ENCODE measurements at regions not wholly inside any gene's neighbourhood (a gene's known extent, or its start where the extent isn't known, plus 50 kb on each side); places are given as distances from the start of the nearest gene placed in this dataset.

GRCh38 chr15:66851311-66852063 is 149.5 kb downstream of the SMAD6 start:
- ChIA-PET CTCF (ENCODE audit: partially characterized antibody) (interaction anchor here (0.5 to 12.5 kb wide), 64 partner anchors 7 to 1375 kb away, joined by 3 to 202 read pairs (median 6); partner anchors contain the start of genes LCTL and SMAD6), POLR2A (ENCODE audit: partially characterized antibody) (interaction anchor here (1.3 to 1.8 kb wide), 3 partner anchors 8 to 346 kb away, joined by 3 to 5 read pairs (median 4); partner anchors contain the start of gene ZWILCH)
- H3K36me3 ChIP-seq (ENCODE audit: control insufficient read depth in 2 of 4, insufficient read depth in 4 of 4, low read length in 3 of 4), result no peaks in the 10 kb centered on the region
- H4K5ac ChIP-seq (ENCODE audit: insufficient read length, low read depth, low read length), result no peak overlapping the region
- H2BK20ac ChIP-seq (ENCODE audit: low read length), result peak overlapping the region; percentile 16; the same call in 1 of the 2 replicates
- no peak overlapping the region for H2BK5ac ChIP-seq (ENCODE audit: low read depth, low read length)
- no peak overlapping the region for H3K14ac ChIP-seq (ENCODE audit: insufficient read length)
- H3K4me1 ChIP-seq (replicated peaks in 1 of 4; ENCODE audit: control insufficient read depth in 3 of 4, insufficient read depth in 4 of 4, low read length in 3 of 4), result no peaks in the 10 kb centered on the region; a peak in 2 of 7 replicates
- H3K79me1 ChIP-seq (ENCODE audit: low read depth, low read length), result no peaks in the 10 kb centered on the region
- no peak overlapping the region for H3K4me2 ChIP-seq (ENCODE audit: insufficient read depth in 1 of 2, low read depth in 2 of 2, low read length in 2 of 2)
- H4K8ac ChIP-seq (ENCODE audit: extremely low read depth, insufficient read depth, low read length), result no peak overlapping the region
- H2BK120ac ChIP-seq (replicated peaks; ENCODE audit: low read depth, low read length), result no peak overlapping the region
- H3K79me2 ChIP-seq (ENCODE audit: control insufficient read depth in 1 of 2, insufficient read depth in 2 of 2, low read length in 2 of 2), result no peaks in the 10 kb centered on the region
- peak overlapping the region; percentile 94; the same call in 1 of the 2 replicates for H2BK12ac ChIP-seq (ENCODE audit: low read depth, low read length)
- no peaks in the 10 kb centered on the region for H4K20me1 ChIP-seq (replicated peaks in 1 of 2; ENCODE audit: control insufficient read depth in 1 of 2, insufficient read depth in 2 of 2, low read length in 2 of 2)
- no peaks in the 10 kb centered on the region for H3K23me2 ChIP-seq (ENCODE audit: low read depth, low read length)
- no peak overlapping the region for H2BK15ac ChIP-seq (ENCODE audit: low read length)
- H2AFZ ChIP-seq (ENCODE audit: low read length), result no peak overlapping the region
- no peak overlapping the region for H2AK5ac ChIP-seq (ENCODE audit: low read depth, low read length)
- no peak for FAIRE-seq
- H3K27me3 ChIP-seq (replicated peaks in 1 of 4; ENCODE audit: control insufficient read depth in 3 of 4, extremely low read depth in 1 of 4, insufficient read depth in 3 of 4, low read length in 3 of 4), result peaks cover 0 to 11% (median 6%) of the 10 kb centered on the region in 4 experiments; a peak in 5 of 7 replicates
- peak; percentile 54 to 90 for DNase-seq (ENCODE audit: low read depth in 1 of 2, low spot score in 2 of 2)
- no peaks in the 10 kb centered on the region for H3K9me3 ChIP-seq (ENCODE audit: insufficient read depth in 2 of 2, low read depth in 1 of 2, low read length in 1 of 2)
- no peak overlapping the region for H3K27ac ChIP-seq (ENCODE audit: low read depth, low read length)
- no peak overlapping the region for H3K9ac ChIP-seq (replicated peaks in 1 of 4; ENCODE audit: extremely low read depth in 1 of 4, low read depth in 3 of 4, low read length in 3 of 4)
- no peak overlapping the region for H3K18ac ChIP-seq (ENCODE audit: extremely low read depth, low read length)
- no peak overlapping the region for H3K4ac ChIP-seq (replicated peaks; ENCODE audit: insufficient read length, low read depth, low read length)
- no peak overlapping the region for H3K23ac ChIP-seq (ENCODE audit: insufficient read length)
- no peak overlapping the region for H4K91ac ChIP-seq (replicated peaks; ENCODE audit: insufficient read length, low read length)
- H3K56ac ChIP-seq (replicated peaks; ENCODE audit: insufficient read length, low read depth, low read length), result no peak overlapping the region
- H3K4me3 ChIP-seq (ENCODE audit: extremely low read depth in 1 of 4, insufficient read depth in 2 of 4, low read depth in 3 of 4, low read length in 4 of 4), result no peak overlapping the region
- WGBS, 2 experiments (ENCODE audit: extremely low coverage in 1 of 2, insufficient coverage in 1 of 2, insufficient read length in 1 of 2, insufficient replicate concordance in 2 of 2, low coverage in 1 of 2, low lambda C conversion rate in 2 of 2, missing lambda C conversion rate in 1 of 2), result 26% methylated on average over 26 of the region's 26 CpGs; no CpG with 5 or more reads in 1 of the 2 experiments
- TF ChIP-seq SP4 (IDR thresholded peaks at IDR 0.05; ENCODE audit: low read length) (no peak), TEAD4 (IDR thresholded peaks at IDR 0.05; ENCODE audit: low read depth, low read length) (peak; percentile 36; the same call in 1 of the 2 replicates), HDAC6 (IDR thresholded peaks at IDR 0.05; ENCODE audit: low read depth, low read length) (no peak), ASH2L (IDR thresholded peaks at IDR 0.05; ENCODE audit: low read length) (peak; percentile 32), PHF8 (conservative IDR thresholded peaks at IDR 0.05; ENCODE audit: low read depth, low read length) (no peak), SAP30 (IDR thresholded peaks at IDR 0.05; ENCODE audit: insufficient read depth, insufficient replicate concordance, low read length) (no peak), CEBPB (IDR thresholded peaks at IDR 0.05; ENCODE audit: low read depth, low read length) (0 out of 2 replicates have a peak, but pooled peaks have one; percentile 4)
- TF ChIP-seq, protein P1, sequence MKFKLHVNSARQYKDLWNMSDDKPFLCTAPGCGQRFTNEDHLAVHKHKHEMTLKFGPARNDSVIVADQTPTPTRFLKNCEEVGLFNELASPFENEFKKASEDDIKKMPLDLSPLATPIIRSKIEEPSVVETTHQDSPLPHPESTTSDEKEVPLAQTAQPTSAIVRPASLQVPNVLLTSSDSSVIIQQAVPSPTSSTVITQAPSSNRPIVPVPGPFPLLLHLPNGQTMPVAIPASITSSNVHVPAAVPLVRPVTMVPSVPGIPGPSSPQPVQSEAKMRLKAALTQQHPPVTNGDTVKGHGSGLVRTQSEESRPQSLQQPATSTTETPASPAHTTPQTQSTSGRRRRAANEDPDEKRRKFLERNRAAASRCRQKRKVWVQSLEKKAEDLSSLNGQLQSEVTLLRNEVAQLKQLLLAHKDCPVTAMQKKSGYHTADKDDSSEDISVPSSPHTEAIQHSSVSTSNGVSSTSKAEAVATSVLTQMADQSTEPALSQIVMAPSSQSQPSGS (IDR thresholded peaks at IDR 0.05; ENCODE audit: low read length), result no peak
- TF ChIP-seq, protein P2, sequence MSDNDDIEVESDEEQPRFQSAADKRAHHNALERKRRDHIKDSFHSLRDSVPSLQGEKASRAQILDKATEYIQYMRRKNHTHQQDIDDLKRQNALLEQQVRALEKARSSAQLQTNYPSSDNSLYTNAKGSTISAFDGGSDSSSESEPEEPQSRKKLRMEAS (IDR thresholded peaks at IDR 0.05), result peak; percentile 76; the same call in 1 of the 2 replicates
- TF ChIP-seq, protein P3, sequence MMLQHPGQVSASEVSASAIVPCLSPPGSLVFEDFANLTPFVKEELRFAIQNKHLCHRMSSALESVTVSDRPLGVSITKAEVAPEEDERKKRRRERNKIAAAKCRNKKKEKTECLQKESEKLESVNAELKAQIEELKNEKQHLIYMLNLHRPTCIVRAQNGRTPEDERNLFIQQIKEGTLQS (IDR thresholded peaks at IDR 0.05; ENCODE audit: insufficient read depth, low read depth, low read length), result no peak
